K562 (cell line): ENCODE measurements at regions not wholly inside any gene's neighbourhood (a gene's known extent, or its start where the extent isn't known, plus 50 kb on each side); places are given as distances from the start of the nearest gene placed in this dataset.

Experiments used
- ATAC-seq: fragments of 200-7000 bp; cut with Tn5 transposase; 3 replicates; pipeline ENCODE4 v1.9.1; 2020; ENCODE audit warnings: moderate library complexity
- BruUV-seq: library from RNA; stranded (reverse); fragments of 400-500 nt; replicated peaks from 2 replicates; lab custom pipeline; 2021; lab: Mats Ljungman, UMichigan
- CTCF ChIA-PET: fragments of 300-600 bp; formaldehyde crosslinking; extraction: SDS; loops from one replicate; lab custom pipeline; 2021; ENCODE audit warnings: low intra/inter-chr PET ratio; lab: Yijun Ruan, JAX
- POLR2A ChIA-PET: fragments of 300-600, 350-650 bp; sonication (Branson Sonifier 250); formaldehyde crosslinking; extraction: SDS; loops from one replicate; lab custom pipeline; 2021; ENCODE audit warnings: antibody characterized with exemption, inconsistent platforms; lab: Yijun Ruan, JAX
- DNase-seq, 4 experiments: peaks; one replicate each; pipeline versions ENCODE4 v3.0.0 to v3.0.0-alpha.2; 2011 to 2018; ENCODE audit warnings: low spot score in 3 of 4, mixed read lengths in 3 of 4; ENCODE audit errors: extremely low read depth in 1 of 4
- FAIRE-seq: peaks from 2 replicates; lab custom pipeline; 2011; peaks lifted over from hg19 to GRCh38; lab: Jason Lieb, UNC
- H2AFZ ChIP-seq: 2 replicates; pipeline ENCODE4 v1.6.0; 2011; ENCODE audit warnings: low read depth, low read length, control low read depth, inconsistent platforms
- H3K27ac ChIP-seq: fragments of 200-600 bp; 3 replicates; pipeline ENCODE4 v1.8.0; 2011; ENCODE audit warnings: low read depth, mild to moderate bottlenecking, control low read depth, inconsistent platforms, low read length, moderate library complexity, mixed read lengths; ENCODE audit errors: extremely low read depth
- H3K27me3 ChIP-seq, 2 experiments: fragments of 300-600 bp in 1 of 2; 2 replicates in 1 of 2; 3 replicates in 1 of 2; pipeline versions ENCODE4 v1.6.0 to v1.8.0; 2011; ENCODE audit warnings: inconsistent platforms in 2 of 2, low read length in 2 of 2, mild to moderate bottlenecking in 1 of 2, mixed read lengths in 1 of 2, moderate library complexity in 1 of 2; ENCODE audit not compliant: control insufficient read depth in 2 of 2, insufficient read depth in 2 of 2
- H3K36me3 ChIP-seq: fragments of 300-600 bp; 3 replicates; pipeline ENCODE4 v1.8.0; 2011; ENCODE audit warnings: mild to moderate bottlenecking, low read length, inconsistent platforms; ENCODE audit not compliant: control insufficient read depth, insufficient read depth
- H3K4me1 ChIP-seq, 2 experiments: fragments of 200-600 bp in 1 of 2; replicated peaks in 1 of 2; 2 replicates in 1 of 2; 3 replicates in 1 of 2; pipeline versions ENCODE4 v1.5.1 to v1.8.0; 2011; ENCODE audit warnings: inconsistent platforms in 2 of 2, low read length in 2 of 2, mild to moderate bottlenecking in 1 of 2, mixed read lengths in 1 of 2, moderate library complexity in 1 of 2; ENCODE audit not compliant: control insufficient read depth in 2 of 2, insufficient read depth in 2 of 2
- H3K4me2 ChIP-seq: 2 replicates; pipeline ENCODE4 v1.6.1; 2011; ENCODE audit warnings: low read length, control low read depth, inconsistent platforms, mixed read lengths; ENCODE audit not compliant: insufficient read depth
- H3K4me3 ChIP-seq: fragments of 200-600 bp; sonication (generic), shearing (Covaris generic); 2 replicates; pipeline ENCODE4 v1.5.1; 2016; ENCODE audit warnings: control low read depth, inconsistent platforms
- H3K79me2 ChIP-seq: fragments of 200-600 bp; 3 replicates; pipeline ENCODE4 v1.8.0; 2011; ENCODE audit warnings: low read length, inconsistent platforms; ENCODE audit not compliant: control insufficient read depth, insufficient read depth
- H3K9ac ChIP-seq, 2 experiments: 2 replicates each; pipeline versions ENCODE4 v1.6.0 to v1.6.1; 2011; ENCODE audit warnings: low read depth in 2 of 2, low read length in 2 of 2, control low read depth in 1 of 2, inconsistent platforms in 1 of 2, mild to moderate bottlenecking in 1 of 2, mixed read lengths in 1 of 2; ENCODE audit not compliant: insufficient read depth in 1 of 2
- H3K9me1 ChIP-seq: one replicate; pipeline ENCODE4 v1.6.0; 2011; ENCODE audit warnings: inconsistent platforms, mild to moderate bottlenecking, low read length, moderate library complexity; ENCODE audit not compliant: control insufficient read depth, insufficient read depth
- H3K9me3 ChIP-seq: replicated peaks from 2 replicates; pipeline ENCODE4 v1.5.1; 2011; ENCODE audit warnings: low read depth, low read length, inconsistent platforms; ENCODE audit not compliant: control insufficient read depth, insufficient read depth
- H4K20me1 ChIP-seq: replicated peaks from 2 replicates; pipeline ENCODE4 v1.6.1; 2011; ENCODE audit warnings: low read length, inconsistent platforms, mixed read lengths; ENCODE audit not compliant: control insufficient read depth, insufficient read depth
- BRCA1 ChIP-seq, 2 experiments: fragments of 450-650 bp in 1 of 2; sonication (generic) in 1 of 2; formaldehyde crosslinking in 1 of 2; IDR thresholded peaks; 2 replicates each; pipeline versions ENCODE4 v1.5.0 to v1.6.1; 2017 to 2020; ENCODE audit warnings: mild to moderate bottlenecking in 1 of 2, missing genetic modification reagents in 1 of 2
- COPS2 ChIP-seq: fragments of 450-650 bp; conservative IDR thresholded peaks from 2 replicates; pipeline ENCODE4 v1.6.1; 2016; ENCODE audit warnings: mild to moderate bottlenecking, moderate library complexity
- ZNF764 ChIP-seq: fragments of 250-450 bp; sonication (Bioruptor Pico); IDR thresholded peaks from 2 replicates; pipeline ENCODE4 v1.4.0; 2020; ENCODE audit warnings: low read depth, mild to moderate bottlenecking, moderate library complexity
- ZZZ3 ChIP-seq: fragments of 450-650 bp; IDR thresholded peaks from 2 replicates; pipeline ENCODE4 v1.6.1; 2016; ENCODE audit warnings: antibody characterized with exemption, mild to moderate bottlenecking, moderate library complexity
- whole genome bisulfite sequencing: fragments of 100-300 bp; shearing (Covaris generic); methylation state at CpG from one replicate; pipeline ENCODE4 v1.1.6; 2016; ENCODE audit warnings: low coverage, mixed read lengths; ENCODE audit not compliant: insufficient coverage; ENCODE audit errors: missing lambda C conversion rate; 5-methylcytosine and 5-hydroxymethylcytosine counted together
- in situ Hi-C: fragments of 300-500 bp; cut with MboI; formaldehyde crosslinking; loops from 4 replicates; pipeline ENCODE4 v1.15.0; 2018; ENCODE audit warnings: inconsistent platforms, mixed read lengths
- intact Hi-C: fragments of 100-400 bp; cut with micrococcal nuclease; formaldehyde crosslinking; loops from 2 replicates; pipeline ENCODE4 v1.14.2; 2022
- TF ChIP-seq, protein P1 (sequence below): sonication (generic); formaldehyde crosslinking; IDR thresholded peaks from 2 replicates; pipeline ENCODE4 v1.8.0; 2022; ENCODE audit warnings: mild to moderate bottlenecking, missing genetic modification reagents, borderline replicate concordance

DNA sequence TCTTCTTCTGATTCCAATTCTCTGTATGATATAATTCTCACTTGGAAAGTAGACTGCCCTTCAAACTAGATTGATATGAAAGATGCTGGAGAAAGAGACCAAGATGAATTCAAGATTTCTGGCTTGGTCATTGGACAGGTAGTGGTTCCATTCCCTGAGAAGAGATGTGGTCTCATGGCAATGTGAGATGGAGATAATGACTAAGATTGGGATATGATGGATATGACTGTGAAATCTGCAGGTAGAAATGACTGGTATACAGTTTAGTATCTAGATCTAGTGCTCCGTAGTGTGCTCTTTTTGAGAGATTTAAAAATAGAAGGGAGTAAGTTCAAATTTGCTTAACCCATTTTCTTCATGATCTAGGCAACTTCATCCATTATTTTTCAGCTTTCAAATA lies 425.4 kb upstream of the TRIB2 start:
- POLR2A ChIA-PET = interaction anchor here (0.9 kb wide), 1 partner anchor 10 kb away, joined by 3 read pairs; no protein-coding TSS in a partner anchor
- CTCF ChIA-PET = no interaction called here
- H3K79me2 ChIP-seq = peaks cover 50% of the 10 kb centered on the region
- peaks cover 10 to 42% of the 10 kb centered on the region in 2 experiments; a peak in 4 of 5 replicates for H3K4me1 ChIP-seq
- intact Hi-C loops (no loop called here), in situ Hi-C loops (no loop called here)
- H3K9me3 ChIP-seq = no peaks in the 10 kb centered on the region
- H3K36me3 ChIP-seq = peaks cover 14% of the 10 kb centered on the region; the same call in 1 of the 3 replicates
- no peaks in the 10 kb centered on the region for H3K9me1 ChIP-seq
- H2AFZ ChIP-seq = no peak overlapping the region
- ATAC-seq (no peak), FAIRE-seq (no peak), DNase-seq (no peak)
- no peak overlapping the region for H3K27ac ChIP-seq
- no peaks in the 10 kb centered on the region for H4K20me1 ChIP-seq
- WGBS = 79% methylated on average over 1 of the region's 1 CpG
- no peaks in the 10 kb centered on the region for H3K27me3 ChIP-seq
- no peak overlapping the region for H3K9ac ChIP-seq
- H3K4me3 ChIP-seq = no peak overlapping the region
- no TSS peak for BruUV-seq
- no peak overlapping the region for H3K4me2 ChIP-seq
- TF ChIP-seq, protein P1, sequence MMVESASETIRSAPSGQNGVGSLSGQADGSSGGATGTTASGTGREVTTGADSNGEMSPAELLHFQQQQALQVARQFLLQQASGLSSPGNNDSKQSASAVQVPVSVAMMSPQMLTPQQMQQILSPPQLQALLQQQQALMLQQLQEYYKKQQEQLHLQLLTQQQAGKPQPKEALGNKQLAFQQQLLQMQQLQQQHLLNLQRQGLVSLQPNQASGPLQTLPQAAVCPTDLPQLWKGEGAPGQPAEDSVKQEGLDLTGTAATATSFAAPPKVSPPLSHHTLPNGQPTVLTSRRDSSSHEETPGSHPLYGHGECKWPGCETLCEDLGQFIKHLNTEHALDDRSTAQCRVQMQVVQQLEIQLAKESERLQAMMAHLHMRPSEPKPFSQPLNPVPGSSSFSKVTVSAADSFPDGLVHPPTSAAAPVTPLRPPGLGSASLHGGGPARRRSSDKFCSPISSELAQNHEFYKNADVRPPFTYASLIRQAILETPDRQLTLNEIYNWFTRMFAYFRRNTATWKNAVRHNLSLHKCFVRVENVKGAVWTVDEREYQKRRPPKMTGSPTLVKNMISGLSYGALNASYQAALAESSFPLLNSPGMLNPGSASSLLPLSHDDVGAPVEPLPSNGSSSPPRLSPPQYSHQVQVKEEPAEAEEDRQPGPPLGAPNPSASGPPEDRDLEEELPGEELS (CRISPR knock-in tag) = no peak
- TF ChIP-seq BRCA1 (IDR thresholded peaks at IDR 0.05) (no peak), BRCA1 (CRISPR knock-in tag; IDR thresholded peaks at IDR 0.05) (no peak), COPS2 (no peak), ZZZ3 (no peak), ZNF764 (CRISPR knock-in tag) (no peak)
